Ovary (tissue), 7 donors: ENCODE measurements at regions not wholly inside any gene's neighbourhood (a gene's known extent, or its start where the extent isn't known, plus 50 kb on each side); places are given as distances from the start of the nearest gene placed in this dataset.
"Not testable (repeated sequence)": the region's sequence is repeated elsewhere in the genome, so short reads cannot be mapped to it uniquely, and the experiment has no call there.

Experiments used
- DNase-seq, 5 donors: peaks; one replicate each; pipeline ENCODE4 v3.0.0-alpha.2; 2019 to 2020
- H3K27ac ChIP-seq, 2 donors: fragments of 200-600 bp; one replicate each; pipeline versions ENCODE4 v1.5.1 to v1.8.0; 2019 to 2022
- H3K27me3 ChIP-seq: fragments of 200-600 bp; one replicate; pipeline ENCODE4 v1.8.0; 2022
- H3K36me3 ChIP-seq: fragments of 200-600 bp; sonication (generic); one replicate; pipeline ENCODE4 v1.5.1; 2019
- H3K4me1 ChIP-seq: one replicate; pipeline ENCODE4 v1.8.1; 2013; ENCODE audit warnings: mild to moderate bottlenecking, moderate library complexity; ENCODE audit not compliant: insufficient read depth
- H3K4me3 ChIP-seq: fragments of 200-600 bp; sonication (generic); one replicate; pipeline ENCODE4 v1.5.1; 2017
- H3K9me3 ChIP-seq, 2 donors: fragments of 200-600 bp in 1 of 2; sonication (generic) in 1 of 2; one replicate each; pipeline versions ENCODE4 v1.5.1 to v1.8.1; 2013 to 2019; ENCODE audit warnings: mild to moderate bottlenecking in 1 of 2, moderate library complexity in 1 of 2
- WGBS, 3 donors: extraction: QIAGEN DNeasy Blood & Tissue Kit in 1 of 3; methylation state at CpG; one replicate each; pipeline versions ENCODE4 v1.1.5 to v1.1.7; 2013 to 2017; 5-methylcytosine and 5-hydroxymethylcytosine counted together
- intact Hi-C, 4 donors: fragments of 100-400 bp; cut with DNase I; formaldehyde crosslinking; loops; one replicate each; pipeline versions ENCODE4 v1.11.0 to v1.15.1; 2022 to 2023
- donor health status: DM: no; HTN: no; CAD: no; lungs with moderate emphysema.
- donor health status: DM: no; HTN: no; CAD: no.
- donor health status: Bipolar disorder and iron deficiency.
- donor health status: DM: no; HTN: no; CAD: no.
- donor health status: DM: yes; HTN: yes; CAD: no.

DNA sequence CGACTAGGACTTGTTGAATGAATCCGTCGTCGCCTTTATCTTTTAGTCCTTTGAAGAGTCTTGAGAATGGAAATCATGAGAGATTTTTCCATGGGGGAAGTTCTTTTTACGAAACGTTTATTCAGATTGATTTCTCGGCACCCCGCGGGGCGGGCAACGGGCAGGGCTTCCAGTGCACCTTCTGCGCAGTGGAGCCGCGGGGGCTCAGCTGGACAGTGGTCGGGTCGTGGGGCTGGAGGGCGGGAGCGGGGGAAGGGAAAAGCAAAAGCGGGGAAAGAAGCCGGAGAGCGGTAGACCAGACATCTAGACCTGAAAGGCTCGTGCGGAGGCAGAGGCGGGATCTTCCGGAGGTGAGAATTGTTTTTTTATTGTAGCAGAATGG, 103.0 kb downstream of the NBPF11 start:
- H3K36me3 ChIP-seq, intact Hi-C loops, H3K27ac ChIP-seq, H3K9me3 ChIP-seq, H3K27me3 ChIP-seq, H3K4me1 ChIP-seq: not testable (repeated sequence)
- 1 to 2% (median 1%) methylated on average over 21 to 25 of the region's 25 CpGs for WGBS, 3 donors
- H3K4me3 ChIP-seq, result peak overlapping the region; percentile 22
- peak in 1 of 5 donors; percentile 6 for DNase-seq

DNA sequence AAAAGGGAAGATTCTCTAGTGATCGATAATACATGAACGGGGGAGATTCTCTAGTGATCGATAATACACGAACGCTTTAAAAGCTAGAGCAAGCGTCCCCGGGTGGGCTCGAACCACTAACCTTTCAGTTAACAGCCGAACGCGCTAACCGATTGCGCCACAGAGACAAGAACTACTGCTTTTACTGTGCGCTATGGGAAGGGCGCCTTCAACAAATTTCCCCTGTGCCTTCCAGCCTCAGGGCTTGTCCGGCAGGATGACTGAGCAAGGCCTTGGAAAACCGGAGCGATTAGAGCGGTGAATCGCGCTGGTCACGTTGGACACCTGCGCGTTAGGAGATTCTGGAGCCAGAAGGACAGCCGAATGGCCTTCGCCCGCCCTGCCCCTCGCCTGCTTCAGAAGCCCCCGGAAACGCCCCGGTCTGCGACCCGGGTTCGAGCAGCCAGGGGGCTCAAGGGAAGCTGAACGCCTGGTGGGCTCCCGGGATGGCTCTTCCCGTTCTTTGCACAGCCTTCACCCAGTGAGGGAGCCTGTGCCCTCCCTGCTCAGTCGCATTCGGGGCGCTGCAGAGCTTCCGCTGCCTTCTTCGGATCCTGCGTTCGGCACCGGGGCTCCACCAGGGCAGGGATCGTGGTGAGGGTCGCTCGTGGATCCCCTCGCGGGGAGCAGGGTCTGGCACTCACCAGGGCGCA, 103.5 kb downstream of the NBPF11 start:
- H3K4me3 ChIP-seq, result peak overlapping the region; percentile 22

DNA sequence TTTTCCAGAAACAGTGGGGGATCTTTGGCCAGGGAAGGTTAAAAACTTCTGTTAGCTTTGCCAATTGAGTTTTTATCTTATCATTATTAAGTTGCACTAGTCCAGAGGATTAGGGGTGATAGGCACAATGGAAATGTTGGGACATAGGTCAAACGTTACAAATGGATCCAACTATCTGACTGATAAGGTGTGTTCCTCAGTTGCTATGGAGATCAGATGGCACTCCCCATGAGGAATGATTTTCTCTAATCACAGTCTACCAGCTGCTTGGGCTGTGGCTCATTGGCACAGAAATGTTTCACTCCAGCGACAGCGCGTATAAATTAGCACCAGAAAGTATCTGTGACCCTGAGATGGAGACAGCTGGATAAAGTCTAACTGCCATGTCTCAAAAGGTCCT, 106.2 kb downstream of the NBPF11 start:
- H3K36me3 ChIP-seq, H3K9me3 ChIP-seq, H3K27me3 ChIP-seq, DNase-seq, H3K4me1 ChIP-seq, H3K27ac ChIP-seq, H3K4me3 ChIP-seq, intact Hi-C loops: not testable (repeated sequence)
- 80 to 92% (median 87%) methylated on average over 3 of the region's 4 CpGs for WGBS, 3 donors

More for the DNA sequence above, 103.5 kb downstream of the NBPF11 start:
- intact Hi-C loops, H3K9me3 ChIP-seq, H3K27ac ChIP-seq, H3K27me3 ChIP-seq, H3K4me1 ChIP-seq, DNase-seq, H3K36me3 ChIP-seq: not testable (repeated sequence)
- whole genome bisulfite sequencing, 3 donors, result 28 to 37% (median 28%) methylated on average over 7 to 46 of the region's 51 CpGs

DNA sequence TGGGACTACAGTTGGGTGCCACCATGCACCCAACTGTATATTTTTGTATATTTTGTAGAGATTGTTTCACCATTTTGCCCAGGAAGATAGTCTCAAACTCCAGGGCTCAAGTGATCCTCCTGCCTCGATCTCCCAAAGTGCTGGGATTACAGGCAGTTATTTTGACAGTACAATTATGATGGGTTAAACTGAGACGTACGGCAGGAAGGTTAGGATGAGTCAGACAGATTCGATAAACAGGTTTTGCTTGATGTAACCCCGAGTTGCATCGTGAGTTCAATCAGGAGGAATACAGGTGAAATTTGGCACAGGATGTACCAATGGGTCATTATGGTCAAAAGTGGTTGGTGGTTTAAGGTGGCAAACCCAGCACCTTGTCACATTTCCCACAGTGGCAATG, 107.6 kb downstream of the NBPF11 start:
- H3K9me3 ChIP-seq, H3K27ac ChIP-seq, H3K36me3 ChIP-seq, DNase-seq, H3K4me1 ChIP-seq, intact Hi-C loops, H3K4me3 ChIP-seq, H3K27me3 ChIP-seq: not testable (repeated sequence)
- whole genome bisulfite sequencing, 3 donors, result 86 to 93% (median 91%) methylated on average over 6 of the region's 6 CpGs
